K562 (cell line): ENCODE measurements at regions not wholly inside any gene's neighbourhood (a gene's known extent, or its start where the extent isn't known, plus 50 kb on each side); places are given as distances from the start of the nearest gene placed in this dataset.

Experiments
- LEF1 ChIP-seq: fragments of 450-650 bp; IDR thresholded peaks from 2 replicates; pipeline ENCODE4 v1.6.1; 2016; ENCODE audit warnings: mild to moderate bottlenecking
- SMAD1 ChIP-seq: fragments of 150-350 bp; IDR thresholded peaks from 2 replicates; pipeline ENCODE4 v1.6.1; 2014; ENCODE audit warnings: low read length, low read depth; ENCODE audit not compliant: partially characterized antibody
- SMARCC2 ChIP-seq: fragments of 450-650 bp; IDR thresholded peaks from 2 replicates; pipeline ENCODE4 v1.6.1; 2017; ENCODE audit warnings: antibody characterized with exemption, moderate library complexity, mild to moderate bottlenecking, low read depth
- TF ChIP-seq, protein P1 (sequence below): fragments of 450-650 bp; IDR thresholded peaks from 2 replicates; pipeline ENCODE4 v1.6.1; 2017; ENCODE audit warnings: antibody characterized with exemption, mild to moderate bottlenecking
- TF ChIP-seq, protein P2 (sequence below): sonication (generic); formaldehyde crosslinking; IDR thresholded peaks from 2 replicates; pipeline ENCODE4 v1.4.0; 2020; ENCODE audit warnings: mild to moderate bottlenecking, missing genetic modification reagents
- TF ChIP-seq, protein P3 (sequence below): fragments of 450-650 bp; IDR thresholded peaks from 2 replicates; pipeline ENCODE4 v1.6.1; 2017; ENCODE audit warnings: mild to moderate bottlenecking, moderate library complexity
- TF ChIP-seq, protein P4 (sequence below): fragments of 450-650 bp; formaldehyde crosslinking; IDR thresholded peaks from 2 replicates; pipeline ENCODE4 v1.4.0; 2020; ENCODE audit warnings: mild to moderate bottlenecking, moderate library complexity

DNA sequence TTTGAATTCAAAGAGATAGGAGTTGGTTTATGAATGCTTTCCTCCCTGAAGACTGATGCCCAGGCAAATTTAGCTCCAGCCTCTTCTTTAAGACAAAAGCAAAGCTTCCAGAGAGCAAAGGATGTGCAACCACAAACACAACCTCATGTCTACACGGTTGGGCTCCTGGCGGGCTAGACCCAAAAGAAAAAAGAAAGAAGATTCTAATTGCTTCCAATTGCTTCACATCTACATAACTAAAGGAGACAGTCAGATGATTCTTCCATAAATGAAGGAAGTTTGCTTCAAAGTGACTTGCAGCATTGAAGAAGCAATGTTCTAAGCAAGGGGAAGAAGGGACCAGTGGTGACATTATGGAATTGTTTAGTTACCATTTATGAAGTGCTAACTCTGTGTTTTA lies 1603.0 kb upstream of the TENM3 start (continued):
- TF ChIP-seq, protein P1, sequence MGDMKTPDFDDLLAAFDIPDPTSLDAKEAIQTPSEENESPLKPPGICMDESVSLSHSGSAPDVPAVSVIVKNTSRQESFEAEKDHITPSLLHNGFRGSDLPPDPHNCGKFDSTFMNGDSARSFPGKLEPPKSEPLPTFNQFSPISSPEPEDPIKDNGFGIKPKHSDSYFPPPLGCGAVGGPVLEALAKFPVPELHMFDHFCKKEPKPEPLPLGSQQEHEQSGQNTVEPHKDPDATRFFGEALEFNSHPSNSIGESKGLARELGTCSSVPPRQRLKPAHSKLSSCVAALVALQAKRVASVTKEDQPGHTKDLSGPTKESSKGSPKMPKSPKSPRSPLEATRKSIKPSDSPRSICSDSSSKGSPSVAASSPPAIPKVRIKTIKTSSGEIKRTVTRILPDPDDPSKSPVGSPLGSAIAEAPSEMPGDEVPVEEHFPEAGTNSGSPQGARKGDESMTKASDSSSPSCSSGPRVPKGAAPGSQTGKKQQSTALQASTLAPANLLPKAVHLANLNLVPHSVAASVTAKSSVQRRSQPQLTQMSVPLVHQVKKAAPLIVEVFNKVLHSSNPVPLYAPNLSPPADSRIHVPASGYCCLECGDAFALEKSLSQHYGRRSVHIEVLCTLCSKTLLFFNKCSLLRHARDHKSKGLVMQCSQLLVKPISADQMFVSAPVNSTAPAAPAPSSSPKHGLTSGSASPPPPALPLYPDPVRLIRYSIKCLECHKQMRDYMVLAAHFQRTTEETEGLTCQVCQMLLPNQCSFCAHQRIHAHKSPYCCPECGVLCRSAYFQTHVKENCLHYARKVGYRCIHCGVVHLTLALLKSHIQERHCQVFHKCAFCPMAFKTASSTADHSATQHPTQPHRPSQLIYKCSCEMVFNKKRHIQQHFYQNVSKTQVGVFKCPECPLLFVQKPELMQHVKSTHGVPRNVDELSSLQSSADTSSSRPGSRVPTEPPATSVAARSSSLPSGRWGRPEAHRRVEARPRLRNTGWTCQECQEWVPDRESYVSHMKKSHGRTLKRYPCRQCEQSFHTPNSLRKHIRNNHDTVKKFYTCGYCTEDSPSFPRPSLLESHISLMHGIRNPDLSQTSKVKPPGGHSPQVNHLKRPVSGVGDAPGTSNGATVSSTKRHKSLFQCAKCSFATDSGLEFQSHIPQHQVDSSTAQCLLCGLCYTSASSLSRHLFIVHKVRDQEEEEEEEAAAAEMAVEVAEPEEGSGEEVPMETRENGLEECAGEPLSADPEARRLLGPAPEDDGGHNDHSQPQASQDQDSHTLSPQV = no peak
- no peak for TF ChIP-seq LEF1
- no peak for TF ChIP-seq SMAD1
- no peak for TF ChIP-seq SMARCC2
- TF ChIP-seq, protein P2, sequence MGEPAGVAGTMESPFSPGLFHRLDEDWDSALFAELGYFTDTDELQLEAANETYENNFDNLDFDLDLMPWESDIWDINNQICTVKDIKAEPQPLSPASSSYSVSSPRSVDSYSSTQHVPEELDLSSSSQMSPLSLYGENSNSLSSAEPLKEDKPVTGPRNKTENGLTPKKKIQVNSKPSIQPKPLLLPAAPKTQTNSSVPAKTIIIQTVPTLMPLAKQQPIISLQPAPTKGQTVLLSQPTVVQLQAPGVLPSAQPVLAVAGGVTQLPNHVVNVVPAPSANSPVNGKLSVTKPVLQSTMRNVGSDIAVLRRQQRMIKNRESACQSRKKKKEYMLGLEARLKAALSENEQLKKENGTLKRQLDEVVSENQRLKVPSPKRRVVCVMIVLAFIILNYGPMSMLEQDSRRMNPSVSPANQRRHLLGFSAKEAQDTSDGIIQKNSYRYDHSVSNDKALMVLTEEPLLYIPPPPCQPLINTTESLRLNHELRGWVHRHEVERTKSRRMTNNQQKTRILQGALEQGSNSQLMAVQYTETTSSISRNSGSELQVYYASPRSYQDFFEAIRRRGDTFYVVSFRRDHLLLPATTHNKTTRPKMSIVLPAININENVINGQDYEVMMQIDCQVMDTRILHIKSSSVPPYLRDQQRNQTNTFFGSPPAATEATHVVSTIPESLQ (CRISPR knock-in tag) = no peak
- TF ChIP-seq, protein P3, sequence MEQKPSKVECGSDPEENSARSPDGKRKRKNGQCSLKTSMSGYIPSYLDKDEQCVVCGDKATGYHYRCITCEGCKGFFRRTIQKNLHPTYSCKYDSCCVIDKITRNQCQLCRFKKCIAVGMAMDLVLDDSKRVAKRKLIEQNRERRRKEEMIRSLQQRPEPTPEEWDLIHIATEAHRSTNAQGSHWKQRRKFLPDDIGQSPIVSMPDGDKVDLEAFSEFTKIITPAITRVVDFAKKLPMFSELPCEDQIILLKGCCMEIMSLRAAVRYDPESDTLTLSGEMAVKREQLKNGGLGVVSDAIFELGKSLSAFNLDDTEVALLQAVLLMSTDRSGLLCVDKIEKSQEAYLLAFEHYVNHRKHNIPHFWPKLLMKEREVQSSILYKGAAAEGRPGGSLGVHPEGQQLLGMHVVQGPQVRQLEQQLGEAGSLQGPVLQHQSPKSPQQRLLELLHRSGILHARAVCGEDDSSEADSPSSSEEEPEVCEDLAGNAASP = no peak
- TF ChIP-seq, protein P4, sequence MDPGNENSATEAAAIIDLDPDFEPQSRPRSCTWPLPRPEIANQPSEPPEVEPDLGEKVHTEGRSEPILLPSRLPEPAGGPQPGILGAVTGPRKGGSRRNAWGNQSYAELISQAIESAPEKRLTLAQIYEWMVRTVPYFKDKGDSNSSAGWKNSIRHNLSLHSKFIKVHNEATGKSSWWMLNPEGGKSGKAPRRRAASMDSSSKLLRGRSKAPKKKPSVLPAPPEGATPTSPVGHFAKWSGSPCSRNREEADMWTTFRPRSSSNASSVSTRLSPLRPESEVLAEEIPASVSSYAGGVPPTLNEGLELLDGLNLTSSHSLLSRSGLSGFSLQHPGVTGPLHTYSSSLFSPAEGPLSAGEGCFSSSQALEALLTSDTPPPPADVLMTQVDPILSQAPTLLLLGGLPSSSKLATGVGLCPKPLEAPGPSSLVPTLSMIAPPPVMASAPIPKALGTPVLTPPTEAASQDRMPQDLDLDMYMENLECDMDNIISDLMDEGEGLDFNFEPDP (CRISPR knock-in tag) = no peak
